GM12873 (cell line): ENCODE measurements at regions not wholly inside any gene's neighbourhood (a gene's known extent, or its start where the extent isn't known, plus 50 kb on each side); places are given as distances from the start of the nearest gene placed in this dataset.

Source experiments
- CTCF ChIP-seq: IDR thresholded peaks from 2 replicates; pipeline ENCODE4 v1.5.1; 2012; ENCODE audit warnings: low read depth, mild to moderate bottlenecking, moderate library complexity, low read length, control low read depth; ENCODE audit not compliant: insufficient read depth; ENCODE audit errors: missing control alignments

GRCh38 chr11:96621161-96621560 lies 231.3 kb downstream of the JRKL start:
- no peak for TF ChIP-seq CTCF

- TF ChIP-seq CTCF: no peak
These were observed 232.3 kb downstream of the JRKL start for GRCh38 chr11:96622026-96622634.

- no peak for TF ChIP-seq CTCF
These were observed 234.3 kb downstream of the JRKL start for GRCh38 chr11:96624126-96624525.

- no peak for TF ChIP-seq CTCF
These were observed 237.6 kb downstream of the JRKL start for GRCh38 chr11:96627376-96627775.

- TF ChIP-seq CTCF: no peak
These were observed 245.8 kb downstream of the JRKL start for GRCh38 chr11:96635655-96636054.

- no peak for TF ChIP-seq CTCF
These were observed 251.4 kb downstream of the JRKL start for GRCh38 chr11:96641261-96641660.

- TF ChIP-seq CTCF: no peak
These were observed 252.8 kb downstream of the JRKL start for GRCh38 chr11:96642583-96642982.

- TF ChIP-seq CTCF: no peak
These were observed 253.4 kb downstream of the JRKL start for GRCh38 chr11:96643173-96643572.
